ENCODE measurements at regions not wholly inside any gene's neighbourhood (a gene's known extent, or its start where the extent isn't known, plus 50 kb on each side); places are given as distances from the start of the nearest gene placed in this dataset.

DNA sequence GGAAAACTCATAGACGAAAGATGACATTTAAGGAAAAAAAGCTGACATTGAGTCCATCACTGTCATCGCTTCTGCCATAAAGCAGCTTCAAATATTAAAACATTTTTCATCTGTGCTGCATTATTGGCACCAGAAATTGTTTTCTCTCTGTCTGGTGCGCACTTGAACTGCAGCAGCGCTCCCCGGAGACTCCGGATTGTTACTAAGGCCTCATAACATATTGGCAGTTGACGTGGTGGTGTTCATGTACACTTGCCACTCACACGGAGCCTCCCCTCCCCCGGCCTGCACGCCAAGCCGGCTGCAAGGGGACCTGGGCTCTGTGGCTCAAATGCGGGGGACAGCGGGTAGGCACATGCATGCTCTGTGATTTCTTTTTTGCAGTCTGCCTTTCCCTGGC is 203.2 kb downstream of the TSHZ3 start:
- Histone ChIP-seq H3K79me2 (ENCODE audit: low read length) (no peaks in the 10 kb centered on the region), H3F3A (ENCODE audit: insufficient read depth, low read length) (no peaks in the 10 kb centered on the region), H2AFZ (ENCODE audit: low read length) (no peak overlapping the region), H3K36me3 (replicated peaks; ENCODE audit: insufficient read depth, low read length) (no peaks in the 10 kb centered on the region), H3K27ac (ENCODE audit: low read length) (no peak overlapping the region), H4K20me1 (ENCODE audit: insufficient read depth, low read length) (no peaks in the 10 kb centered on the region; the same call in 1 of the 2 replicates), H3K9me2 (replicated peaks; ENCODE audit: insufficient read depth, low read length) (no peaks in the 10 kb centered on the region), H3K9ac (ENCODE audit: low read length) (no peak overlapping the region), H3K27me3 (replicated peaks; ENCODE audit: insufficient read depth, low read length) (peaks cover 31% of the 10 kb centered on the region), H3K4me2 (ENCODE audit: low read depth, low read length) (no peak overlapping the region), H3K4me1 (ENCODE audit: low read length) (no peaks in the 10 kb centered on the region), H3K4me3 (ENCODE audit: low read length) (no peak overlapping the region), H3K9me3 (replicated peaks; ENCODE audit: insufficient read depth, low read length) (no peaks in the 10 kb centered on the region)
- TF ChIP-seq EZH2phosphoT487 (IDR thresholded peaks at IDR 0.05; ENCODE audit: low read length) (no peak), EZH2 (optimal IDR thresholded peaks at IDR 0.05; ENCODE audit: low read depth, low read length) (no peak)
- TF ChIP-seq, protein P1, sequence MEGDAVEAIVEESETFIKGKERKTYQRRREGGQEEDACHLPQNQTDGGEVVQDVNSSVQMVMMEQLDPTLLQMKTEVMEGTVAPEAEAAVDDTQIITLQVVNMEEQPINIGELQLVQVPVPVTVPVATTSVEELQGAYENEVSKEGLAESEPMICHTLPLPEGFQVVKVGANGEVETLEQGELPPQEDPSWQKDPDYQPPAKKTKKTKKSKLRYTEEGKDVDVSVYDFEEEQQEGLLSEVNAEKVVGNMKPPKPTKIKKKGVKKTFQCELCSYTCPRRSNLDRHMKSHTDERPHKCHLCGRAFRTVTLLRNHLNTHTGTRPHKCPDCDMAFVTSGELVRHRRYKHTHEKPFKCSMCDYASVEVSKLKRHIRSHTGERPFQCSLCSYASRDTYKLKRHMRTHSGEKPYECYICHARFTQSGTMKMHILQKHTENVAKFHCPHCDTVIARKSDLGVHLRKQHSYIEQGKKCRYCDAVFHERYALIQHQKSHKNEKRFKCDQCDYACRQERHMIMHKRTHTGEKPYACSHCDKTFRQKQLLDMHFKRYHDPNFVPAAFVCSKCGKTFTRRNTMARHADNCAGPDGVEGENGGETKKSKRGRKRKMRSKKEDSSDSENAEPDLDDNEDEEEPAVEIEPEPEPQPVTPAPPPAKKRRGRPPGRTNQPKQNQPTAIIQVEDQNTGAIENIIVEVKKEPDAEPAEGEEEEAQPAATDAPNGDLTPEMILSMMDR (IDR thresholded peaks at IDR 0.05; ENCODE audit: low read length): no peak
- DNase-seq: no peak

GRCh38 chr19:31145007-31145406 is 204.2 kb downstream of the TSHZ3 start:
- Histone ChIP-seq H3K4me1 (ENCODE audit: low read length) (no peaks in the 10 kb centered on the region), H4K20me1 (ENCODE audit: insufficient read depth, low read length) (no peaks in the 10 kb centered on the region; the same call in 1 of the 2 replicates), H3K4me2 (ENCODE audit: low read depth, low read length) (no peak overlapping the region), H3K9me3 (replicated peaks; ENCODE audit: insufficient read depth, low read length) (no peaks in the 10 kb centered on the region), H3K27me3 (replicated peaks; ENCODE audit: insufficient read depth, low read length) (peaks cover 23% of the 10 kb centered on the region), H3K9me2 (replicated peaks; ENCODE audit: insufficient read depth, low read length) (no peaks in the 10 kb centered on the region), H3K9ac (ENCODE audit: low read length) (no peak overlapping the region), H3F3A (ENCODE audit: insufficient read depth, low read length) (no peaks in the 10 kb centered on the region), H3K4me3 (ENCODE audit: low read length) (no peak overlapping the region), H3K27ac (ENCODE audit: low read length) (no peak overlapping the region), H3K36me3 (replicated peaks; ENCODE audit: insufficient read depth, low read length) (no peaks in the 10 kb centered on the region), H3K79me2 (ENCODE audit: low read length) (no peaks in the 10 kb centered on the region), H2AFZ (ENCODE audit: low read length) (no peak overlapping the region)
- no peak for TF ChIP-seq EZH2 (optimal IDR thresholded peaks at IDR 0.05; ENCODE audit: low read depth, low read length)
- TF ChIP-seq EZH2phosphoT487 (IDR thresholded peaks at IDR 0.05; ENCODE audit: low read length): no peak
- TF ChIP-seq, protein P1 (IDR thresholded peaks at IDR 0.05; ENCODE audit: low read length): no peak
- no peak for DNase-seq

DNA sequence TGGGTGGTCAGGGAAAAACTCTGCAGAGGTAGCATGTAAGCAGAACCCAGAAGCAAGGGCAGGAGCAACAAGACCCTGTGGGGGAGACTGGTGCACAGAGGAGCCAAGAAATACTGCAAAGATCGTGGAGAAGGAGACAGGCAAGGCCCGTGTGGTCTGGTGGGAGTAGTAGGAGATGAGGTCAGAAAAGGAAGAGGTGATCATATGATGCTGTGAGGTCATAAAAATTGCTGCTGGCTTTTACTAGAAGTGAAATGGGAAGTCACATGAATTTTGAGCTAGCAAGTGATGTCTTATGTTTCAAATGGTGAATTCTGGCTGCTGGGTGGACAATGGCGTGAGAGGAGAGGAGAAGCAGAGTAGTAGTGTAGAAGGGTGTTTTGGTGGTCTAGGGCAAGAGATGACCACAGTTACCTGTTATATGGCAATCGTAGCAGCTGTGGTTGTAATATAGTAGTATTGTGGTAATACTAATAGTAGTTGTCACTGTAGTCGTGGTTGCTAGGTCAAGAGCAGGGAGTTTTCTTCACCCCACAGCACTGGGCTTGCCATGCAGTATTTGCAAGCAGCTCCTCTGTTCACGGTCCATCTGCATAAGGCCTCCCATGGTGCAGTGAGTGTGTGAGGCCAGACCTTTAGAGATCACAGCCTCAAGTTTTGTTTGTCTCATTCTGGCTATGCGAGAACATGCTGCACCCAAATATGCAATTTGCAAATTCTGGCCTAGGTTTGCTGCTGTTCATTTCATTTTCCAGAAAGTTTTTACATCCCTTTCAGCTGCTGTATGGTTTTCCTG is 205.0 kb downstream of the TSHZ3 start:
- Histone ChIP-seq H3K4me1 (ENCODE audit: low read length) (no peaks in the 10 kb centered on the region), H3K9ac (ENCODE audit: low read length) (no peak overlapping the region), H3K27me3 (replicated peaks; ENCODE audit: insufficient read depth, low read length) (peaks cover 21% of the 10 kb centered on the region), H3K36me3 (replicated peaks; ENCODE audit: insufficient read depth, low read length) (no peaks in the 10 kb centered on the region), H3K4me3 (ENCODE audit: low read length) (no peak overlapping the region), H3K79me2 (ENCODE audit: low read length) (no peaks in the 10 kb centered on the region), H3K9me3 (replicated peaks; ENCODE audit: insufficient read depth, low read length) (no peaks in the 10 kb centered on the region), H4K20me1 (ENCODE audit: insufficient read depth, low read length) (no peaks in the 10 kb centered on the region; the same call in 1 of the 2 replicates), H3K27ac (ENCODE audit: low read length) (no peak overlapping the region), H3F3A (ENCODE audit: insufficient read depth, low read length) (no peaks in the 10 kb centered on the region), H2AFZ (ENCODE audit: low read length) (no peak overlapping the region), H3K9me2 (replicated peaks; ENCODE audit: insufficient read depth, low read length) (no peaks in the 10 kb centered on the region), H3K4me2 (ENCODE audit: low read depth, low read length) (no peak overlapping the region)
- DNase-seq: no peak
- TF ChIP-seq, protein P1 (IDR thresholded peaks at IDR 0.05; ENCODE audit: low read length): no peak
- TF ChIP-seq EZH2 (optimal IDR thresholded peaks at IDR 0.05; ENCODE audit: low read depth, low read length) (no peak), EZH2phosphoT487 (IDR thresholded peaks at IDR 0.05; ENCODE audit: low read length) (no peak)

Data from MM.1S (cell line).